Ramos (cell line): ENCODE measurements at regions not wholly inside any gene's neighbourhood (a gene's known extent, or its start where the extent isn't known, plus 50 kb on each side); places are given as distances from the start of the nearest gene placed in this dataset.
"Not testable (repeated sequence)": the region's sequence is repeated elsewhere in the genome, so short reads cannot be mapped to it uniquely, and the experiment has no call there.

ENCODE experiments used
- in situ Hi-C: fragments of 300-500 bp; cut with MboI; formaldehyde crosslinking; loops from one replicate; pipeline ENCODE4 v1.14.3; 2022; ENCODE audit warnings: low sequenced_read_pairs; ENCODE audit not compliant: unreplicated experiment

- in situ Hi-C loops, result no loop called here
Observed at GRCh38 chr13:68714292-68714691, 1393.3 kb upstream of the ATXN8OS start.

- in situ Hi-C loops, result no loop called here
Observed at GRCh38 chr13:68713394-68713793, 1394.2 kb upstream of the ATXN8OS start.

DNA sequence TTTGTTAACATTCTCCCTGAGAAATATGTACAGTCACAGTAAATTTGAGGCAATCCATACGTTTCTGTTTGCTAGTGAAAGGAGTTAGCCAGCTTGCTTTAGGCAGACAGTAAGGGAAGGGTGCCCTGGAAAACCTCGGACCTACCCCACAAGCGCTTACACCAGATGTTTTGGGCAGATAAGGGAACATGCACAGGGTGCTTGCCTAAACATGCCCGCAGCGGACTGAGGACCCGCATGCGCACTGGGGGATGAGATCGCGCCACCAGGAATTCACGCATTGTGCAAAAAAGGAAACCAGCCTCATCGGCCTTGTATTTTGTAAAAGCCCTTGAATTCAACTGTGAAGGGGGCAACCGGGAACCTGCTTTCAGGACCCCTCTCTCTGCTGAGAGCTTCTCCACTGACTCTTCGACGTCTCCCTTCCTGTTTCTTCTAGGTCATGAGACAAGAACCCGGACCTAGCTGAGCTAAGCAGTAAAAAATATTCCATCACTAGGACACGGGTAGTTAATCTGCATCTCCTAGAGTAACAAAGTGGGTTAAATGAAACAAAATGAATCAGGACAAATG is 1399.2 kb upstream of the ATXN8OS start:
- in situ Hi-C loops, result no loop called here

GRCh38 chr13:68706044-68706443 is 1401.6 kb upstream of the ATXN8OS start:
- in situ Hi-C loops, result not testable (repeated sequence)

DNA sequence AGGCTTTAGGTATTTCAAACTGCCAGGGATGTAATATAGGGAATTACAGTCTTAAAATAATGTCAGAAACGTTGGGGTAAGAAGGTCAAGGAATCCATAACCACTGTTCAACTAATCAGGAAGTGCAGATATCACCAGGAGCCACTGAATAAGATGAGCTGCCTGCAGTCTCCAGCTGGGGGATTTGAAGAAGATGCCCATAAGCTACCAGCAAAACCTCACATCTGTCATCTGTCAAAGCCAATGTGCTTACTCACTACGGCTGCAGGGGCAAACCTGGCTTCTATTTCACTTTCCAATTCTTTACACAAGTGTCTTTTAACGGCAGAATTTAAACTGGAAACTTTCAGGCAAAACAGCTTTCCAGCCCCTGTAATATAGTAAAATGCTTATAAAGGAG is 1410.1 kb upstream of the ATXN8OS start:
- in situ Hi-C loops, result no loop called here

DNA sequence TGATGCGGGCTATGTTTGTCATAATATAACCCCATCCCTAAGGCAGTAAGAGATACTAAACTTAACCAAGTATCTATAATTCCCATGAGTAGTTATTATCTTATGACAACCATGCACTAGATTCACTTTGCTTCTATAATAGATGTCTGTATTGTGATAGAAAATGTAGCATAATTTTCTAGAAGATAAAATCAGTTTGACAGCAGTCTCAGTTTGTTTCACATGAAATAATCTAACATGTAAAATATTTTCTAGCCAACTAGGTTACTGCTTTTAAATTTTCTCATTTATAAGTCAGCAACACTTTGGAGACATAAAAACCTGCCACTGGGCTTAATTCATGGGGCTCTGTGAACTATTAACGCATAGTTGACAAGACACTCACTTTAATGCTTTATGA is 1410.7 kb upstream of the ATXN8OS start:
- in situ Hi-C loops, result no loop called here

DNA sequence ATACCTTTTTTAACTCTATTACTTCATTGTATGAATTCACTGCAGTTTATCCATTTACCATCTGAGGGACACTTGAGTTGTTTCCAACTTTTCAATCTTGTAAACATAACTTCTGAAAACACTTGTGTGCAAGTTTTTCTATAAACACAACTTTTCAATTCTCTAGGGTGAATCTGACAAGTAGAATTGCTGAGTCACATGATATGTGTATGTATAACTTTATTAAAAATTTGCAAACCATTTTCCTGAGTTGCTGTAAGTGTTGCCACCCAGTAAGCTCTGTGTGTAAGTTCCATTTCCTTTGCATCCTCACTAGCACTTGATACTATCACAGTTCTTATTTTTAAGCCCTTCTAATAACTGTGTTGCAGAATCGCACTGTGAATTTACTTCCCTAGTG is 1415.6 kb upstream of the ATXN8OS start:
- in situ Hi-C loops, result no loop called here

GRCh38 chr13:68690567-68690966 is 1417.1 kb upstream of the ATXN8OS start:
- in situ Hi-C loops, result no loop called here

- in situ Hi-C loops, result no loop called here
Observed at GRCh38 chr13:68676513-68677115, 1431.0 kb upstream of the ATXN8OS start.

DNA sequence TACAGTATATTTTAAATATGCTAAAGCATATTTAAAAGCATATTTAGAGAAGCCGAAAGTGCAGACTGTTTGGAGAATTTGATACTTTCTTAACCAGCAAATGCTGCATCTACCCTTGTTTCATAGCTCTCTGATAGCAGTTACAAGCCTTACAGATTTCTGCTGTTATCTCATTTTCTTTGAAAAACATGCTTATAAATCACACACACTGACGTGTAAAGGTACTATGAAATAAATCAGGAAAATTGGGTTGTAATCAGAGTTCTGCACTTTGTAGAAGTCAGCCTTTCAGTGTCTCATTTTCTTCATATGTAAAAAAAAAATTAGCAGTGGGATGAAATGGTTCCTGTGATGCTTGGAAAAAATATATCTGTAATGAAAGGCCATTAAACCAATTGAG is 1432.4 kb upstream of the ATXN8OS start:
- in situ Hi-C loops, result no loop called here

GRCh38 chr13:68667863-68668262 is 1437.7 kb upstream of the PCDH9 start:
- in situ Hi-C loops, result no loop called here

DNA sequence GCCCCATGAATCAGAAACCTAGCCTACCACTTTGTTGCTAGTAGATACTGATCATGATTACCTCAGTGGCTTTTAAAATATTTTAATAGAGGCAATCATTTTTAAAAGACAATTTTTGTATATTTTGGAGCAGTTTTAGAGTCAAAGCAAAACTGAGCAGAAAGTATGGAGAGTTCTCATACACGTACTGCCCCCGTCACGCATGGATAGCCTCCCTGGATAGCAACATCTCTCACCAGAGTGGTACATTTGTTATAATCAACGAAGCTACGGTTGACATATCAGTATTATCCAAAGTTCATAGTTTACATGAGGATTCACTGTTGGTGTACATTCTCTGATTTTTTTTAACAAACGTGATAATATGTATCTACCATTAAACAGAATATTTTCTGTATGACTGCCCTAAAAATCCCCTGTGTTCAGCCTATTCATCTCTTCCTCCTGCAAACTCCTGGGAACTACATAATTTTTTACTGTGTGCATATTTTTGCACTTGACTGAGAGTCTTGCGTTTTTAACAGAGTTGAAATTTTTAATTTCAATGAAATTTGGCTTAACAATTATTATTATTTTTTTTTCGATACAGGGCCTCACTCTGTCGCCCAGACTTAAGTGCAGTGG is 1436.8 kb upstream of the PCDH9 start:
- in situ Hi-C loops, result no loop called here

DNA sequence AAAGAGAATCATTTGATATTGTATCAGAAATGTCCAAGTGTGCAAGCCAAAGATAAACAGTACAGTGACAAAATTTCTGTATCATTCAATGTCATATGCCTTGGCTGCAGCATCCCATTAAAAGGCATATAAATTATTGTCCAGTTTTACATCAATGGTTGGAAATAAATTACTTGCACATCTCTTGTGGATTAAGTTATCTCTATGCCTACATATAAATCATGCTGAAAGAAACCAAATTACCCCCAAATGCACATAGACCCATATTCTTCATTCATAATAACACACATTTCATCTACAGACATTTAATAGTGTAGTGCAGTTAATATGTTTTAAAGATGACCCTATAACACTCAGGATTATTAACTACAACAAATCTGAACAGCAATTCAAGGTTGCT is 1415.7 kb upstream of the PCDH9 start:
- in situ Hi-C loops, result no loop called here

DNA sequence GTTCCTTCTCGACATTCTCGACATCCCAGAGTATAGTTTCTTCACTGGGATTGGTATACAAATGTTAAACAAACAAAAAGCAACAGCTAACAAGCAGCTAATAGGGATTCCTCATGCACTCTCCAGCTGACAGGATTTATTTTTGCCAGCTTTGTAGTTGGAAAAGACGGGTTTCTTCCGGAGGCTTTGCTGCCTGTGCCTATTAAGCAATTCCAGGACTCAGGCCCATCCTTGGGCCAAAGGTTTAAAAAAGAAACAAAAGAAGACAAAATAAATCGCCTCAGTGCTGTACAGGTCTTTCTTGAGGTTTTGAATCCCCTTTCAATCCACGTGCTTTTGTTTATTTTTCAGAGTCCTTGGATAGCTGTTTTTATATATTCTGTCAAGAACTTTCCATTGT is 1414.5 kb upstream of the PCDH9 start:
- in situ Hi-C loops, result no loop called here

DNA sequence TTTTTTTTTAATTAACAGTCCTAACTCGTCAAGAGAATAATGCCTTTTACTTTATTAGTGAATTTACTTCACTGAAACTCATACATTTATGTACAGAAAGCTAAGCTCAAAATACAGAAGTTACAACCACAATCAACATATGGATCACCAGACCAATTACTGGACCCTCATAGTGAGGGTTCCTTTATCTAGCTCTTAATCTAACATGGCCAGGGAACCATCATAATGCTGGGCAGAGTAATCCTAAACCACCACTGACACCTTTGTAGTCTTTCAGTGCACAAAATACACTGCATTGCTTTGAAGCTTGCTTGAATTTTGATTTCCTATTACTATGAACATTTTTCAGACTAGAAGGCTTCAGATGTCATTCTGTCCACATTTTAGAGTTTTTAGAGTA is 1406.6 kb upstream of the PCDH9 start:
- in situ Hi-C loops, result no loop called here

GRCh38 chr13:68628994-68629393 is 1398.9 kb upstream of the PCDH9 start:
- in situ Hi-C loops, result no loop called here

- in situ Hi-C loops, result no loop called here
Observed at GRCh38 chr13:68627379-68627778, 1397.2 kb upstream of the PCDH9 start.

- in situ Hi-C loops, result no loop called here
Observed at GRCh38 chr13:68616600-68617222, 1386.6 kb upstream of the PCDH9 start.

DNA sequence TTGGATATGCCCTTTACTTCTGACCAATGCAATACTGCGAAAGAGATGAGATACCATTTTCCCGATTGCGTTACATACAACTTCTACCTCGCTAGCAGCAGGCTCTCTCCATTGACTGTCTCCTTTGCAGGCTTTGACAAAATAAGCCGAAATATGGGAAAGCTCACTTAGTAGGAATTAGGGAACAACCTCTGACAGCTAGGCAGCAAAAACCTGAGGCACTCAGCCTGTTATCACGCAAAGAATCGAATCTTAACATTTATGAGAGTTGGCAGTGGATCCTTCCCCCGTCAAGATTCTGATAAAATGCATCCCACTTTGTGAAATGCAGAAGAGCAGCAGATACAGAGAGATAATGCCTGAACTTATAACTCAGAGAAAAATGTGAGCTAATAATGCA is 1379.5 kb upstream of the PCDH9 start:
- in situ Hi-C loops, result no loop called here

DNA sequence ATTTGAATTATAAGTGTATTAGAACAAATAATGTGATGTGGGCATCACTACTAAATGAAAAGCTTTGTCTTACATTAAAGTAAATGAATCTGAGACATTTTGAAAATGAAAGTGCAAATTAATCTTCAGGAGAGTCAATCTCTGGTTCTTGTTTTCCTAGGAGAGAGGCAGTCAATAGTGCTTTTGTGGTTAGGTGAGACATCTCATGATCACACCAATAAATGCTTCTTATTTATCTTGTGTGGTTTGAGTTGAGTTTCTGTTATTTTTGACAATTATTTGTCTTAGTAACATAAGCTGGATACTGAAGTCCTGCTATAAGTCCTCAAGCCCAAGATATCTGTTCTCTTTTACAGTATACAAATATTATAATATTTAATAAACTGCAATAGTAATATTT is 1378.0 kb upstream of the PCDH9 start:
- in situ Hi-C loops, result no loop called here

GRCh38 chr13:68597641-68598040 is 1367.5 kb upstream of the PCDH9 start:
- in situ Hi-C loops, result no loop called here

DNA sequence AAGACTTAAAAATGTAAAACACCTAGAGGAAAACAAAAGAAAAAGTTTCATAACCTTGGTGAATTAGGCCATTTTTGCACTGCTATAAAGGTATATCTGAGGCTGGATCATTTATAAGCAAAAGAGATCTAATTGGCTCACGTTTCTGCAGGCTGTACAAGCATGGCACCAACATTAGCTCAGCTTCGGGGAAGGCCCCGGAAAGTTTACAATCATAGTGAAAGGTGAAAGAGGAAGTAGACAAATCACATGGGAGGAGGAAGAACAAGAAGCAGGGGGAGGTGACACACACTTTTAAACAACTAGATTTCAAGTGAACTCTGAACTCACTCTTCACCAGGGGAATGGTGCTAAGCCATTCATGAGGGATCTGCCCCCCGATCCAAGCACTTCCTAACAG is 1358.5 kb upstream of the PCDH9 start:
- in situ Hi-C loops, result no loop called here
